Endometrial microvascular endothelial cells (primary cell): ENCODE measurements at regions not wholly inside any gene's neighbourhood (a gene's known extent, or its start where the extent isn't known, plus 50 kb on each side); places are given as distances from the start of the nearest gene placed in this dataset.

Experiments used
- in situ Hi-C: cut with HindIII; loops from 2 replicates; pipeline ENCODE4 v1.10.0; 2017; ENCODE audit warnings: low sequenced_read_pairs, low pct_unique_long_range_greater_than_20kb; ENCODE audit errors: inconsistent ontology term

- in situ Hi-C loops: no loop called here
Observed at GRCh38 chr13:29924482-29925350, 74.3 kb upstream of the UBL3 start.

- in situ Hi-C loops: no loop called here
Observed at GRCh38 chr13:29923554-29924481, 73.4 kb upstream of the UBL3 start.

- in situ Hi-C loops: no loop called here
Observed at GRCh38 chr13:29922896-29923295, 72.5 kb upstream of the UBL3 start.

- in situ Hi-C loops: no loop called here
Observed at GRCh38 chr13:29922281-29922821, 71.9 kb upstream of the UBL3 start.

GRCh38 chr13:29921542-29921941, 71.1 kb upstream of the UBL3 start:
- in situ Hi-C loops: no loop called here

- in situ Hi-C loops: no loop called here
Observed at GRCh38 chr13:29920025-29920643, 69.7 kb upstream of the UBL3 start.

DNA sequence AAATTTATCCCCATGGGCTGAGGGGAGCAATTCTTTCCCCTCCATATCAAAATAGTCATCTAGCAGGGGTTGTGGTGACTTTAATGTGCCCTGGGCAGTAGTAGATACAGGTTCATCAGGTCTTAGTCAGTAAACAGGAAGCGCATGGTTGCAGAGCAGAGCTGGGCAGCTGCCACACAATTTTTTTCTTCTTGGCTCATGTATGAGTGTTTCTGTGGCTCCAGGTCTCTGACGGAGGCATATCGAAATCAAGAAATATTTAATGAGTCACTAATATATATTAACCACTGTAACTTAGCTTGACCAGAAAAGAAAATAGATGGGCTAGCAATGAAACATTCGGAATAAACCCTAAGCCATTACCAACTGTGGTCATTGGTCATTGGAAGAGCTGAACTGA, 68.4 kb upstream of the UBL3 start:
- in situ Hi-C loops: no loop called here

GRCh38 chr13:29917650-29918049, 67.2 kb upstream of the UBL3 start:
- in situ Hi-C loops: no loop called here

GRCh38 chr13:29914581-29914980, 64.2 kb upstream of the UBL3 start:
- in situ Hi-C loops: no loop called here

DNA sequence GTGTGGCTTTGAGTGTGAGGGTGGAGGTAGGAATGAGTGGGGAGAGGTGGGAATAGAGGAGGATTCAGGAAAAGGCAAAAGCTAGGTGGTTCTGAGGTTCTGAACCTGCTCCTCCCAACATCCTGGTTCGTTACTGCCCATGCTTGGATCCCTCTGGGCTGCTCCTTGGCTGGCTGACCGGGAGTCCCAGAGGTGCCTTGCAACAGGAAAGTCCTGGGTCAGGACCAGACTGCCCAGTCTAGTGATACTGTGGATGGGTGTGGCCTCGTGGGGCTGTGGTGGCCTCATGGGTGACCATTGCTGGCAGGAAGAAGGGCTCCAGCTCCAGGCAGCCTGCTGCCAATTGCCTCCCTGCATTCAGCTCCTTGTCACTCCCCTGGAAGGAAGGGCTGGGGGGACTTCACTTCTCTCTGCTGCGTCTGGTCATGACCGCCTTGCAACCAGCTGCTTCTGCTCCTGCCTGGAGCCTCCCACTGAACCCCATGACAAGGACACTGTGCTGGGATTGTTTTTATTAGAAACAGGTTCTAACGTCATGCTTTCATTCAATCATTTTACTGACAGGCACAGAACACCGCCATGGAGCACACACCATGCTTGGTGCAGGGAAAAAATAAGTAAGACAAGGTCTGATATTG, 61.5 kb upstream of the UBL3 start:
- in situ Hi-C loops: no loop called here

- in situ Hi-C loops: no loop called here
Observed at GRCh38 chr13:29909975-29910674, 59.7 kb upstream of the UBL3 start.

GRCh38 chr13:29909081-29909730, 58.8 kb upstream of the UBL3 start:
- in situ Hi-C loops: no loop called here

- in situ Hi-C loops: no loop called here
Observed at GRCh38 chr13:29908416-29909080, 58.1 kb upstream of the UBL3 start.

- in situ Hi-C loops: no loop called here
Observed at GRCh38 chr13:29907670-29908069, 57.3 kb upstream of the UBL3 start.

GRCh38 chr13:29906432-29907011, 56.1 kb upstream of the UBL3 start:
- in situ Hi-C loops: no loop called here

- in situ Hi-C loops: no loop called here
Observed at GRCh38 chr13:29905845-29906244, 55.4 kb upstream of the UBL3 start.

DNA sequence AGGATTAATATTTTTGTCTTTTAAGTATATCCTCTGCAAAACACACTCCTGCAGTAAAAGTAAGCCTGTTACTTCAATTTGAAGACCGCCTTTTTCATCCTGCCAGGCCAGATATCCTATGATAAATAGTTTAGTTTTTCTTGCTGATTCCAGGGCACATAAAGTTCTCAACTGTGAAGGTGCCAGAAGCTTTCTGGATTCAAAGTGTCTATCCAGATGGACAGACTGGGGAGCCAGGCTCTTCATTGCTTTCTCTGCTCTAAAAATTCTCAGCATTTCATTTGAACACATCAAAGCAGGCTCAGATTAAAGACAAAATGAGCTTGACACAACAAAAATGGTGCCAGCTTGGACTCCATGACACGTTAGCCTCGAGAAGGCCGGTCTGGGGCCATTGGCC, 53.6 kb upstream of the UBL3 start:
- in situ Hi-C loops: no loop called here
